ENCODE measurements at regions not wholly inside any gene's neighbourhood (a gene's known extent, or its start where the extent isn't known, plus 50 kb on each side); places are given as distances from the start of the nearest gene placed in this dataset.

GRCh38 chr5:115072266-115073064 lies 97.2 kb downstream of the TRIM36 start:
- in situ Hi-C loops (cut with HindIII; ENCODE audit: low pct_ligation_motif_present, low pct_unique_long_range_greater_than_20kb, low sequenced_read_pairs) = no loop called here
- DNase-seq = no peak

DNA sequence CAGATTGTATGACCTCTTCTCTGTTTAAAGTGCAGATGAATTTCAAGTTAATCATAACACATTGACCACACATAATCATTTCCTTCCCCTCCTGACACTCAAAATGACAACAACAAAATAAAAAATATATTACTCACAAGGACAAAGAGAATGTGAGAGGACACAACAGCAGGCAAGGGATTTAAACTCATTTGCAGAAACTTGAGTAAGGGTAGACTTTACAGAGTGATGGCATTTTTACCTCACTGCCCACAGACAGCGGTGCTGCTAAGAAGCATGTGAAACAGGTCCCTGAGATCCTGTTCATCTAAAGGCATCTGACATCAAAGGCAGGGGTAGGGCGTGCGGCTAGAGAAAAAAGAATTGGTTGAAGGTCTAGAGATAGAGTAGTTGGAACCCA lies 99.0 kb downstream of the TRIM36 start:
- no peak for DNase-seq
- in situ Hi-C loops (cut with HindIII; ENCODE audit: low pct_ligation_motif_present, low pct_unique_long_range_greater_than_20kb, low sequenced_read_pairs) = no loop called here

GRCh38 chr5:115069087-115069968 lies 100.4 kb downstream of the TRIM36 start:
- in situ Hi-C loops (cut with HindIII; ENCODE audit: low pct_ligation_motif_present, low pct_unique_long_range_greater_than_20kb, low sequenced_read_pairs) = no loop called here
- DNase-seq = peak; percentile 49

DNA sequence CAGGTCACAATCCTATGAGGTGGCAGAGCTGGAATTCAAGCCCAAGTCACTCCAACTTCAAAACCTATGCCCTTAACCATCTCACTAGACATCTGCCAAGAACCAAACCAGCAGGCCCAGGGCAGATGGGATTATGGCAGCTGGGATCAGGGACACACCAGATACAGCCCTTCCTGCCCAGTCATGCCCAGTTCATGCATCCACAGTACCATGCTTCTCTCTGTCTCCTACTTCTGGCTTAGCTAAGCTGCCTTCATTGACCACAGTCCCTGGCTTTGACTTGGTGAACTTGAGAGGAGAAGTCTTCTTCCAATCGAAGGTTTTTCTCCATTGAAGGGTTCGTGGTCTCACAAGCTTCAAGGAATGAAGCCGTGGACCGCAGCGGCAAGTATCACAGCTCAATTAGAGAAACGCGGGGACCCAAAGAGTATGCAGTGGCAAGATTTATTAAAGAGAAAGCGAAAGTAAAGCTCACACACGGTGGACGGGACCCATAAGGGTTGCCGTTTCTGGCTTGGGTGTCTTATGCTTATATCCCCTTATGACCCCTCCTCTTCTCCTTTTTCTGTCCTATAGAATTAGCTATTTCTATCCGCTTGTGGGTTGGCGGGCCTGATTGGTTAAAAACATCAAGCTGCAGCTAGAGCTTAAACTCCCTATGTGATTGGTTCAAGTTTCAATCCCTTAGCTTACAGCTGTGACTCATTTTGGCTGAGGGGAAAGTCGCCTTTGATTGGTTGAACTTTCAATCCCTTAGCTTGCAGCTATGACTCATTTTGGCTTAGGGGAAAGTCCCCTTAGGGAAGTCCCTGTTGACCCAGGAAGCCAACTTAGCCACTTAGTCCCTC lies 101.2 kb downstream of the TRIM36 start:
- peak; percentile 34 for DNase-seq
- in situ Hi-C loops (cut with HindIII; ENCODE audit: low pct_ligation_motif_present, low pct_unique_long_range_greater_than_20kb, low sequenced_read_pairs) = no loop called here

DNA sequence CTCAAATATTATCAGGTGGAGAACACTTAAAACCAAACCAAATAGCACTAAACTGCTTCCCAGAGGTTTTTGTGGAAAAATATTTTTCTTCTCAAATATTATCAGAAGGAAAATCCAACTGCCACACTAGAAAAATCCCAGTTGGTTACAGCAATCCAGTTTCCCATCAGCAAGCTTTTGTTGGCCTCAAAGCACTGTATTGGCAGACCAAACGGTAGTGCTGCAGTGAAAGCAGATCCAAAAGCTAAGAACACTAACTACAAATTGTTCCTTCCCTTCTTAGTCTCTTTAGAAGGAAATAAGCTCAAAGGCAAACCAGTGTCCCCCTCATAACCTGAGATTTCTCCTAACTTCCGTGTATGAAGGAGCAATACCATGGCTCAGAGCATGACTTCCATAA lies 105.3 kb downstream of the TRIM36 start:
- in situ Hi-C loops (cut with HindIII; ENCODE audit: low pct_ligation_motif_present, low pct_unique_long_range_greater_than_20kb, low sequenced_read_pairs) = no loop called here

DNA sequence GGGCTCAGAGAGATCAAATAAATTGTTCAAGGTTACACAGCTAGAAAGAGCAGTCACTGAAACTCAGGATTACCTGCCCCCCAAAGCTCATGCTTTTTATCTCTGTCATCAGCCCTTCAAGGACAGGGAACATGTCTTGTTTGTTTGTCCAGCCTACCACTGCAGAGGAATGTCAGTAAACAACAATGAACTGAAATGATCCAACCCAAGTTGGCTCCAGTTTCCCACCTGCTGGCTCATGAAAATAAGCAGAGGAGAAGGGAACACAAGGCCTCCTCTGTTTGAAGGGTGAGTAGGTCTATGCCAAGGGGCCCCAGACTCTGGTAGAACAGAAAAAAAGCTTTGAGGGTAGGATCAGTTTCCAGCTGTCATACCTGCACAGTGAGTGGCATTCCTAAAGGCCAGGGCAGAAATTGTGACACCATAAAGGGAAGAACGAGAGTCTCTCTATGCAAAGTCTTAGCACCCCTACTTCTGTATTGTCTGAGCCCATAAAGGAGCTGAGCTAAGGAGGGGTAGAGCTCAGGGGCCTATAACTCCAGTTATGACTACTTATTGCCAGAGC lies 115.2 kb downstream of the TRIM36 start:
- DNase-seq = no peak
- in situ Hi-C loops (cut with HindIII; ENCODE audit: low pct_ligation_motif_present, low pct_unique_long_range_greater_than_20kb, low sequenced_read_pairs) = no loop called here

More for the DNA sequence above, 105.3 kb downstream of the TRIM36 start:
- DNase-seq = no peak

GRCh38 chr5:115052948-115053347 lies 116.8 kb downstream of the TRIM36 start:
- DNase-seq = no peak
- in situ Hi-C loops (cut with HindIII; ENCODE audit: low pct_ligation_motif_present, low pct_unique_long_range_greater_than_20kb, low sequenced_read_pairs) = no loop called here

GRCh38 chr5:115050866-115051265 lies 118.8 kb downstream of the TRIM36 start:
- DNase-seq = no peak
- in situ Hi-C loops (cut with HindIII; ENCODE audit: low pct_ligation_motif_present, low pct_unique_long_range_greater_than_20kb, low sequenced_read_pairs) = no loop called here

DNA sequence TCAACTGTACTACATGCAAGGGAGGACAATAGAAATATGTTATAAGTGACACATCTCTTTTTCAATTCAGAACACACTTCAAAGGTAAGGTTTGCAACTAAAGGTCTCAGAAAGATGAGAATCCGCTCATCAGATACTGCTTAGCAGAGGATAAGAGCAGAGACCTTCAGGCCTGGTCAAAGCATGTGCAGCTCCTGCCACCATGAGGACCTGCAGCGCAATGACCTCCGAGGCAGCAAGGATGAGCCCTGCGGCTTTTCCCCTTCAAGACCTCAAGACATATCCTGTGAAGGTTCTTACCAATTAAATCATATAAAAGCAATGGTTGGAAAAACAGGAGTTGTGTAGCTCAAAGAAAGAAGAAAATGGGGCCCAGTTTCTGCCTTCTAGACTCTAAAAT lies 135.8 kb downstream of the TRIM36 start:
- DNase-seq = no peak
- in situ Hi-C loops (cut with HindIII; ENCODE audit: low pct_ligation_motif_present, low pct_unique_long_range_greater_than_20kb, low sequenced_read_pairs) = no loop called here

DNA sequence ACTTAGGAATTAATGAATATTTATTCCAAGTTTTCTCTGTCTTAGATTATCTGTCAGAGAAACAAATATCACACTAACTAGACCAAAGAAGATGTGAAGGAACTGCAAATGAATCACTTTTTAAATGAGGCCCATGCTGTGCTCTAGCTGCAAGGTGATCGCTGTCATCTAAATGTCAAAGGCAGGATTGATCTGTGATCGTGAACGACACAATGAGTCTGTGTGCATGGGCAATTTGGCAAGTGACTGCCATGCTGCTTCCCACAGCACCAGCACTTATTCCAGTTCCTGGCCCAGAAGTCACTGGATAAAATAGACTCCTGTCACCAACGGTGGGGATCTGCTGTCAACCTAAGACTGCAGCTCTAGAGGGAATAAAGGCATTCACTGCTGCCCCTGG lies 141.2 kb downstream of the TRIM36 start:
- no peak for DNase-seq
- in situ Hi-C loops (cut with HindIII; ENCODE audit: low pct_ligation_motif_present, low pct_unique_long_range_greater_than_20kb, low sequenced_read_pairs) = no loop called here

DNA sequence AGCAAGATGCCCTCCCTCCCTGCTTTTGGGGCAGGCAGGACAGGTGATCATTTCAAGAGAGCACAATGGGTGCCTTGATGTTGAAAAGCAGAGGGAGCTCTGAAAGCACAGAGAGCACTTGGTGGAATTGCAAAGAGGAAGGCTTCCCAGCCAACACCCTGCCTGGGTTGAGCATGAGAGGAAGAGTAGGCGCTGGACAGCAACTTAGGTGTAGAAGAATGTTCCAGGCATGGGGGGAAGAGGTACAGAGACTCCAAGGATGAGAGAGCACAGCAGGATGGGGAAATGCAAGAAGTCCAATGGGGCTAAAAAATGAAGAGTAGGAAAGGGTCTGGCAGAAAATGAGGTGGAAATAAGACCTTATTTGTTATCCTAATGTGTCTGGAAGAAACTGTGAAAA lies 144.8 kb downstream of the TRIM36 start:
- no peak for DNase-seq
- in situ Hi-C loops (cut with HindIII; ENCODE audit: low pct_ligation_motif_present, low pct_unique_long_range_greater_than_20kb, low sequenced_read_pairs) = no loop called here

DNA sequence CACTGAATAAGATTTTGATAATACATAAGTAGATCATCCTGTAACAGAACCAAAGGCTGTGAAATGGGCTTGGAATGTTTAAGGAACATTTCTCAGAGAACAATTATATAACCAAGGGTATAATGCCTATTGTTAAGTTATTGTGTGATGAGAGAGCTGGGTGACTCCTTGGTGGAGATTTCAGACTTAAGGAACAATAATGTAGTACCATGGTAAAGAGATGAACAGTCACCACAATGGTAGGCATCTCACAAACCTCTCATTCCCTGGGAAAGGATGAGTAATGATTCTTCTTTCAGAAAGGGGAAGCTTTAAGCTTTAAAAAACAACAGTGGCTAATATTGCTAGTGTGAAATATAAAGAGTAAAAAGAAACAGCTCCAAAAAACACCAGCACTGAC lies 147.4 kb downstream of the TRIM36 start:
- DNase-seq = no peak
- in situ Hi-C loops (cut with HindIII; ENCODE audit: low pct_ligation_motif_present, low pct_unique_long_range_greater_than_20kb, low sequenced_read_pairs) = no loop called here

GRCh38 chr5:115016646-115017045 lies 153.1 kb downstream of the TRIM36 start:
- no peak for DNase-seq
- in situ Hi-C loops (cut with HindIII; ENCODE audit: low pct_ligation_motif_present, low pct_unique_long_range_greater_than_20kb, low sequenced_read_pairs) = no loop called here

DNA sequence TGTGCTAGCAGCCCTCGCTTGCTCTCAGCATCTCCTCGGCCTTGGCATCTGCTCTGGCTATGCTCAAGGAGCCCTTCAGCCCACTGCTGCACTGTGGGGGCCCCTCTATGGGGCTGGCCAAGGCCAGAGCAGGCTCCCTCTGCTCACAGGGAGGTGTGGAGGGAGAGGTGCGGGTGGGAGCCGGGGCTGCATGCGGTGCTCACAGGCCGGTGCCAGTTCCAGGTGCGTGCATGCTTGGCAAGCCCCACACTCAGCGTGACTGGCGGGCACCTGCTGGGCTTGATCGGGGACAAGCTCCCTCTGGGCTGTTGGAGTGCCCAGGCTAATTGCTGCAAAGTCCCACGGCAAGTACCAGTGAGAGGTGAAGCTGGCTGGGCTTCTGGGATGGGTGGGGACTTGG lies 170.5 kb downstream of the TRIM36 start:
- DNase-seq = no peak
- in situ Hi-C loops (cut with HindIII; ENCODE audit: low pct_ligation_motif_present, low pct_unique_long_range_greater_than_20kb, low sequenced_read_pairs) = no loop called here

DNA sequence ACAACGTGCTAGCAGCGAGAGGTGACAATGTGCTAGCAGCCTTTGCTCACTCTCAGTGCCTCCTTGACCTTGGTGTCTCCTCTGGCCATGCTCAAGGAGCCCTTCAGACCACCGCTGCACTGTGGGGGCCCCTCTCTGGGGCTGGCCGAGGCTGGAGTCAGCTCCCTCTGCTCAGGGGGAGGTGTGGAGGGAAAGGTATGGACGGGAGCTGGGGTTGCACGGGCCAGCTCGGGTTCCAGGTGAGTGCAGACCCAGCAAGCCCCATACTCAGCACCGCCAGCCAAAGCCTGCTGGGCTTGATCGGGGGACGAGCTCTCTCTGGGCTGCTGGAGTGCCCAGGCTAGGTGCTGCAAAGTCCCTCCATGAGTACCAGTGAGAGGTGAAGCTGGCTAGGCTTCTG lies 180.2 kb downstream of the TRIM36 start:
- no peak for DNase-seq
- in situ Hi-C loops (cut with HindIII; ENCODE audit: low pct_ligation_motif_present, low pct_unique_long_range_greater_than_20kb, low sequenced_read_pairs) = no loop called here

DNA sequence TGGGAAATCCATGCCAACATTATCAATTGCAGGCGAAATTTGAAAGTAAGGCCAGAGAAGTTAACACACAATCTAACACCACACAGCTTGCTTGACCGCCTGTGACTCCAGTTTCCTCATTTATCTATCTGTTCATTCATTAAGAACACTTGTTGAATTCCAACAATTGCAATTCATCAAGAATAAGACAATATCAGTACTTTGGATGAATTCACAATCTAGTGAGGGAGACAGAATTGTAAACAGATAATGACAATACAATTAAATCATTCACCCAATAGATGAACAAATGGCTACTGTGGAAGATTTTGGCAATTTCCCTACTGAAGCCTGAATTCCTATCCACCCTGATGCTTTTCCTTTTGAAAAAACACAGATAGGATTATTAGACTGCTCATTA lies 181.6 kb downstream of the TRIM36 start:
- no peak for DNase-seq
- in situ Hi-C loops (cut with HindIII; ENCODE audit: low pct_ligation_motif_present, low pct_unique_long_range_greater_than_20kb, low sequenced_read_pairs) = no loop called here

- DNase-seq = no peak
- in situ Hi-C loops (cut with HindIII; ENCODE audit: low pct_ligation_motif_present, low pct_unique_long_range_greater_than_20kb, low sequenced_read_pairs) = no loop called here
These were observed 184.9 kb downstream of the TRIM36 start for GRCh38 chr5:114984796-114985195.

GRCh38 chr5:114981111-114981510 lies 188.6 kb downstream of the TRIM36 start:
- in situ Hi-C loops (cut with HindIII; ENCODE audit: low pct_ligation_motif_present, low pct_unique_long_range_greater_than_20kb, low sequenced_read_pairs) = no loop called here
- DNase-seq = no peak
